NCI-H2081 (cell line): ENCODE measurements at regions not wholly inside any gene's neighbourhood (a gene's known extent, or its start where the extent isn't known, plus 50 kb on each side); places are given as distances from the start of the nearest gene placed in this dataset.
A peak's percentile ranks its signal among the peaks of the same experiment; 100 is the strongest.
"Not testable (repeated sequence)": the region's sequence is repeated elsewhere in the genome, so short reads cannot be mapped to it uniquely, and the experiment has no call there.

ENCODE experiments used
- DNase-seq, 2 experiments: peaks; one replicate each; lab custom pipeline; 2025; lab: John Stamatoyannopoulos, UW

- DNase-seq, result no peak
Measured at GRCh38 chr4:124105212-124105611, 607.3 kb downstream of the ANKRD50 start.

GRCh38 chr4:124111411-124111810 lies 601.1 kb downstream of the ANKRD50 start:
- DNase-seq, result no peak

GRCh38 chr4:124111922-124112321 lies 600.6 kb downstream of the ANKRD50 start:
- DNase-seq, result peak; percentile 47 to 68

GRCh38 chr4:124118061-124118460 lies 594.5 kb downstream of the ANKRD50 start:
- no peak for DNase-seq

GRCh38 chr4:124121461-124121971 lies 591.0 kb downstream of the ANKRD50 start:
- DNase-seq, result no peak

- DNase-seq, result no peak
Measured at GRCh38 chr4:124123181-124123580, 589.4 kb downstream of the ANKRD50 start.

- no peak for DNase-seq
Measured at GRCh38 chr4:124123721-124124120, 588.8 kb downstream of the ANKRD50 start.

GRCh38 chr4:124131324-124131723 lies 581.2 kb downstream of the ANKRD50 start:
- not testable (repeated sequence) for DNase-seq

- no peak for DNase-seq
Measured at GRCh38 chr4:124132161-124132560, 580.4 kb downstream of the ANKRD50 start.

- no peak for DNase-seq
Measured at GRCh38 chr4:124133753-124134152, 578.8 kb downstream of the ANKRD50 start.

GRCh38 chr4:124135409-124135813 lies 577.1 kb downstream of the ANKRD50 start:
- DNase-seq, result no peak

GRCh38 chr4:124139044-124139443 lies 573.5 kb downstream of the ANKRD50 start:
- no peak for DNase-seq

GRCh38 chr4:124143632-124144031 lies 568.9 kb downstream of the ANKRD50 start:
- no peak for DNase-seq

- peak; percentile 9 to 78 for DNase-seq
Measured at GRCh38 chr4:124144238-124144654, 568.3 kb downstream of the ANKRD50 start.

GRCh38 chr4:124146068-124146467 lies 566.5 kb downstream of the ANKRD50 start:
- DNase-seq, result no peak

GRCh38 chr4:124151031-124151430 lies 561.5 kb downstream of the ANKRD50 start:
- DNase-seq, result no peak

- DNase-seq, result peak in 1 of 2 experiments; percentile 42
Measured at GRCh38 chr4:124152132-124152531, 560.4 kb downstream of the ANKRD50 start.

- DNase-seq, result no peak
Measured at GRCh38 chr4:124155239-124155638, 557.3 kb downstream of the ANKRD50 start.

- DNase-seq, result no peak
Measured at GRCh38 chr4:124157396-124158083, 555.0 kb downstream of the ANKRD50 start.

- no peak for DNase-seq
Measured at GRCh38 chr4:124163401-124163800, 549.1 kb downstream of the ANKRD50 start.

- DNase-seq, result no peak
Measured at GRCh38 chr4:124167602-124168001, 544.9 kb downstream of the ANKRD50 start.

GRCh38 chr4:124169524-124169923 lies 543.0 kb downstream of the ANKRD50 start:
- not testable (repeated sequence) for DNase-seq

GRCh38 chr4:124173912-124174311 lies 538.6 kb downstream of the ANKRD50 start:
- DNase-seq, result no peak
